ENCODE measurements at regions not wholly inside any gene's neighbourhood (a gene's known extent, or its start where the extent isn't known, plus 50 kb on each side); places are given as distances from the start of the nearest gene placed in this dataset.
"Not testable (repeated sequence)": the region's sequence is repeated elsewhere in the genome, so short reads cannot be mapped to it uniquely, and the experiment has no call there.

GRCh38 chr2:161063946-161064306, 96.3 kb upstream of the TANK start:
- TF ChIP-seq, protein P1, sequence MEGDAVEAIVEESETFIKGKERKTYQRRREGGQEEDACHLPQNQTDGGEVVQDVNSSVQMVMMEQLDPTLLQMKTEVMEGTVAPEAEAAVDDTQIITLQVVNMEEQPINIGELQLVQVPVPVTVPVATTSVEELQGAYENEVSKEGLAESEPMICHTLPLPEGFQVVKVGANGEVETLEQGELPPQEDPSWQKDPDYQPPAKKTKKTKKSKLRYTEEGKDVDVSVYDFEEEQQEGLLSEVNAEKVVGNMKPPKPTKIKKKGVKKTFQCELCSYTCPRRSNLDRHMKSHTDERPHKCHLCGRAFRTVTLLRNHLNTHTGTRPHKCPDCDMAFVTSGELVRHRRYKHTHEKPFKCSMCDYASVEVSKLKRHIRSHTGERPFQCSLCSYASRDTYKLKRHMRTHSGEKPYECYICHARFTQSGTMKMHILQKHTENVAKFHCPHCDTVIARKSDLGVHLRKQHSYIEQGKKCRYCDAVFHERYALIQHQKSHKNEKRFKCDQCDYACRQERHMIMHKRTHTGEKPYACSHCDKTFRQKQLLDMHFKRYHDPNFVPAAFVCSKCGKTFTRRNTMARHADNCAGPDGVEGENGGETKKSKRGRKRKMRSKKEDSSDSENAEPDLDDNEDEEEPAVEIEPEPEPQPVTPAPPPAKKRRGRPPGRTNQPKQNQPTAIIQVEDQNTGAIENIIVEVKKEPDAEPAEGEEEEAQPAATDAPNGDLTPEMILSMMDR (IDR thresholded peaks at IDR 0.05): no peak
- Histone ChIP-seq H3K27me3 (no peaks in the 10 kb centered on the region), H3K36me3 (no peaks in the 10 kb centered on the region), H3K27ac (no peak overlapping the region), H3K9me3 (no peaks in the 10 kb centered on the region), H3K4me3 (no peak overlapping the region), H3K4me1 (peaks cover 0 to 3% of the 10 kb centered on the region in 2 donors)
- no peak for DNase-seq (ENCODE audit: low spot score in 2 of 2)
- intact Hi-C loops (cut with DNase I): loop anchor here (5.0 kb wide), 1 partner anchor 952 kb away; no protein-coding TSS in a partner anchor

DNA sequence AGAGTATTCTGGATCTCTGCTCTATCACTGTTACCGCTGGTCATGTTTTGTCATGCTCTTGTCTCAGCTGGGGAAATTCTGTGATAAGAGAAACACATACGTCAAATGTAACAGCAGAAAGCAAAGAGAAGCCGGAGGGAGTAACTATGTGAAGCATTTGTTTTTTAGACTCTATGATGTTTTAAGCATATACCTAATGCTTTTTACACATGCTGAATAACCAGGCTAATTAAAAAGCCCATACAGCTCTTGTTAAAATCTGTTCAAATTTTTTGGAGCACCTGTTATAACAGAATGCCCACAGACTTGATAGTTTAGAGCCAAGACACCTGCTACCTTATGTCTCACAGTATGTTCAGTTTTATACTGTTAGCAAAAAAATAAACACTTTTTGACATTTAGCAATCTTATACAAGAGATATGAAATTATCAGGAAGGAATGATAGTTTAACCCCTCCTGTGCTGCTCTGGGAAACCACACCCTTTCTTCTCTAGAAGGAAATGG, 92.3 kb upstream of the TANK start:
- H3K27me3 ChIP-seq: no peaks in the 10 kb centered on the region
- H3K9me3 ChIP-seq: no peaks in the 10 kb centered on the region
- TF ChIP-seq, protein P1 (IDR thresholded peaks at IDR 0.05): no peak
- no peak for DNase-seq (ENCODE audit: low spot score in 2 of 2)
- no peak overlapping the region for H3K4me3 ChIP-seq
- intact Hi-C loops (cut with DNase I): no loop called here
- no peak overlapping the region for H3K27ac ChIP-seq
- H3K4me1 ChIP-seq: no peaks in the 10 kb centered on the region
- H3K36me3 ChIP-seq: no peaks in the 10 kb centered on the region

DNA sequence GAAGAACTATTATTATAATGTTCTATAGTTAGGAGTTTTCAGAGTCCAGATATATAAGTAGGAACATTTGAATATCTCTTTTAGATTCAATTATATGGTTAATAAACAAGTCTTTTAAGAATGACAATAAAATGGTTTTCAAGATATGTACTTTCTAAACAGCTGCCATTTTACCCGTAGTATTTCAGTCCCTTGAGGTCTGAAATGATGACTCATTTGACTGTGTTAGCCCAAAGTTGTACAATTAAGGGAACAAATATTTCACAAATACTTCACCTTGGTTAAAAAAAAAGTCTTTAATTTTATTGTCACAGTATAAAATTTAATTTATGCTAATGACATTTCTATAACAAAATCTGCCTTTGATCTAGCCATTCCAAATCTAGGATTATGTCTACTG, 91.6 kb upstream of the TANK start:
- Histone ChIP-seq H3K4me3 (no peak overlapping the region), H3K9me3 (no peaks in the 10 kb centered on the region), H3K27ac (no peak overlapping the region), H3K27me3 (no peaks in the 10 kb centered on the region), H3K4me1 (no peaks in the 10 kb centered on the region), H3K36me3 (no peaks in the 10 kb centered on the region)
- TF ChIP-seq, protein P1 (IDR thresholded peaks at IDR 0.05): no peak
- intact Hi-C loops (cut with DNase I): no loop called here
- no peak for DNase-seq (ENCODE audit: low spot score in 2 of 2)

DNA sequence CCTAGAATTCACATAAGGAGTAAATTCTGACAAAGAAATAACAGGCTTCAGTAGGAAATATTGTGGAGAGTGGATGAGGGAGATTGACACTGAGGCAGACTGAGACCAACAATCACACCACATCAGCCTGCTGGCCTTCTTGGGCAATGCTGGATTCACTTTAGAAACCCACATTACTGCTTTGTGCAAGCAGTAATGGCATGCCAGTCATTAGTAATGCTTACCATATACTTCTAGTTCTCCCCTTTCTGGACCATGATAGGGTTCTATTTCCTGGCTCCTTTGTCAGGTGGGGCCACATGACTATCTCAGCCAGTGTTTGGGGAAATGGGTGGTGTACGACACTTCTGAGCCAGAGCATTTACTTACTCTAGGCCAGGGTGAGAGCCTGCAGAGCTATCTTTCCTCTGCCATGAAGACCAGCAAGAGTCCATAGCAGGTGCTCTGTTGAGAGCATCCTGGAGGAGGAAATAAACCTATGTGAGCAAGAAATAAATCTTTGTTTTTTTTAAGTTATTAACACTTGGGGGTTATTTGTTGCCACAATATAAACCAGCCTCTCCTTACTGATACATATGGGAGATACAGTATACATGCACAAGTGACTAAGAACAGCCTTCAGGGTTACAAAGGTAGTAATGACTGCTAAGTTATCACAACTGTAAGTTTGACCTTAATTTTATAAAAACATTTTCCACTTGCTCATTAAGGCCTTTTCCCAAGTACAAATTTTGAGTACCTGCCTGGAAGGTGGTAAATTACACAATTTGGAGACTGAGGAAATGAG, 89.3 kb upstream of the TANK start:
- no peaks in the 10 kb centered on the region for H3K27me3 ChIP-seq
- intact Hi-C loops (cut with DNase I): no loop called here
- no peak overlapping the region for H3K27ac ChIP-seq
- no peaks in the 10 kb centered on the region for H3K4me1 ChIP-seq
- no peaks in the 10 kb centered on the region for H3K36me3 ChIP-seq
- TF ChIP-seq, protein P1 (IDR thresholded peaks at IDR 0.05): no peak
- no peak for DNase-seq (ENCODE audit: low spot score in 2 of 2)
- H3K9me3 ChIP-seq: no peaks in the 10 kb centered on the region
- no peak overlapping the region for H3K4me3 ChIP-seq

GRCh38 chr2:161072436-161072835, 87.8 kb upstream of the TANK start:
- H3K27ac ChIP-seq; H3K4me1 ChIP-seq; H3K27me3 ChIP-seq; H3K9me3 ChIP-seq; DNase-seq (ENCODE audit: low spot score in 2 of 2); H3K36me3 ChIP-seq; intact Hi-C loops (cut with DNase I); H3K4me3 ChIP-seq: not testable (repeated sequence)

- H3K4me1 ChIP-seq: no peaks in the 10 kb centered on the region
- no peaks in the 10 kb centered on the region for H3K27me3 ChIP-seq
- no peaks in the 10 kb centered on the region for H3K9me3 ChIP-seq
- intact Hi-C loops (cut with DNase I): no loop called here
- TF ChIP-seq, protein P1 (IDR thresholded peaks at IDR 0.05): no peak
- no peaks in the 10 kb centered on the region for H3K36me3 ChIP-seq
- DNase-seq (ENCODE audit: low spot score in 2 of 2): no peak
- no peak overlapping the region for H3K27ac ChIP-seq
- no peak overlapping the region for H3K4me3 ChIP-seq
Observed at GRCh38 chr2:161075701-161076100, 84.5 kb upstream of the TANK start.

All from ascending aorta (tissue), 2 donors.